ENCODE measurements at regions not wholly inside any gene's neighbourhood (a gene's known extent, or its start where the extent isn't known, plus 50 kb on each side); places are given as distances from the start of the nearest gene placed in this dataset.
"Not testable (repeated sequence)": the region's sequence is repeated elsewhere in the genome, so short reads cannot be mapped to it uniquely, and the experiment has no call there.

DNA sequence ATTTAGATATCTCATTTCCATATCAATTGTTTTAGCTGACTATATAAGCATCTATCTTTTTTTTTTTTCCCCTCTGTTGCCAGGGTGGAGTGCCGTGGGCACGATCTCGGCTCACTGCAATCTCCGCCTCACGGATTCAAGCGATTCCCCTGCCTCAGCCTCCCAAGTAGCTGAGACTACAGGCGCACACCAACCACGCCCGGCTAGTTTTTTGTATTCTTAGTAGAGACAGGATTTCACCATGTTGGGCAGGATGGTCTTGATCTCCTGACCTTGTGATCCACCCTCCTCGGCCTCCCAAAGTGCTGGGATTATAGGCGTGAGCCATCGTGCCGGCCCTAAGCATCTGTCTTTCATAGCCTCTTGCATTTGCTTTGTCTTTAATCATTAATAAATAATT lies 279.5 kb upstream of the SLC16A7 start:
- TF ChIP-seq, protein P1, sequence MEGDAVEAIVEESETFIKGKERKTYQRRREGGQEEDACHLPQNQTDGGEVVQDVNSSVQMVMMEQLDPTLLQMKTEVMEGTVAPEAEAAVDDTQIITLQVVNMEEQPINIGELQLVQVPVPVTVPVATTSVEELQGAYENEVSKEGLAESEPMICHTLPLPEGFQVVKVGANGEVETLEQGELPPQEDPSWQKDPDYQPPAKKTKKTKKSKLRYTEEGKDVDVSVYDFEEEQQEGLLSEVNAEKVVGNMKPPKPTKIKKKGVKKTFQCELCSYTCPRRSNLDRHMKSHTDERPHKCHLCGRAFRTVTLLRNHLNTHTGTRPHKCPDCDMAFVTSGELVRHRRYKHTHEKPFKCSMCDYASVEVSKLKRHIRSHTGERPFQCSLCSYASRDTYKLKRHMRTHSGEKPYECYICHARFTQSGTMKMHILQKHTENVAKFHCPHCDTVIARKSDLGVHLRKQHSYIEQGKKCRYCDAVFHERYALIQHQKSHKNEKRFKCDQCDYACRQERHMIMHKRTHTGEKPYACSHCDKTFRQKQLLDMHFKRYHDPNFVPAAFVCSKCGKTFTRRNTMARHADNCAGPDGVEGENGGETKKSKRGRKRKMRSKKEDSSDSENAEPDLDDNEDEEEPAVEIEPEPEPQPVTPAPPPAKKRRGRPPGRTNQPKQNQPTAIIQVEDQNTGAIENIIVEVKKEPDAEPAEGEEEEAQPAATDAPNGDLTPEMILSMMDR (IDR thresholded peaks at IDR 0.05 in 2 of 3, conservative IDR thresholded peaks at IDR 0.05 in 1 of 3; ENCODE audit: borderline replicate concordance in 1 of 3, insufficient read depth in 1 of 3, low read depth in 2 of 3, low read length in 2 of 3), result not testable (repeated sequence)
- not testable (repeated sequence) for TF ChIP-seq SRF (IDR thresholded peaks at IDR 0.05; ENCODE audit: low read depth); POLR2AphosphoS5 (IDR thresholded peaks at IDR 0.05; ENCODE audit: low read depth, low read length); EZH2 (IDR thresholded peaks at IDR 0.05); POLR2A (IDR thresholded peaks at IDR 0.05; ENCODE audit: borderline replicate concordance, extremely low read depth, insufficient read depth, insufficient read length); JUND (IDR thresholded peaks at IDR 0.05); YY1 (IDR thresholded peaks at IDR 0.05; ENCODE audit: extremely low read depth, insufficient replicate concordance, low read depth, low read length); RAD21 (IDR thresholded peaks at IDR 0.05; ENCODE audit: low read depth)
- TF ChIP-seq, protein P2, sequence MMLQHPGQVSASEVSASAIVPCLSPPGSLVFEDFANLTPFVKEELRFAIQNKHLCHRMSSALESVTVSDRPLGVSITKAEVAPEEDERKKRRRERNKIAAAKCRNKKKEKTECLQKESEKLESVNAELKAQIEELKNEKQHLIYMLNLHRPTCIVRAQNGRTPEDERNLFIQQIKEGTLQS (IDR thresholded peaks at IDR 0.05), result not testable (repeated sequence)
- TF ChIP-seq, protein P3, sequence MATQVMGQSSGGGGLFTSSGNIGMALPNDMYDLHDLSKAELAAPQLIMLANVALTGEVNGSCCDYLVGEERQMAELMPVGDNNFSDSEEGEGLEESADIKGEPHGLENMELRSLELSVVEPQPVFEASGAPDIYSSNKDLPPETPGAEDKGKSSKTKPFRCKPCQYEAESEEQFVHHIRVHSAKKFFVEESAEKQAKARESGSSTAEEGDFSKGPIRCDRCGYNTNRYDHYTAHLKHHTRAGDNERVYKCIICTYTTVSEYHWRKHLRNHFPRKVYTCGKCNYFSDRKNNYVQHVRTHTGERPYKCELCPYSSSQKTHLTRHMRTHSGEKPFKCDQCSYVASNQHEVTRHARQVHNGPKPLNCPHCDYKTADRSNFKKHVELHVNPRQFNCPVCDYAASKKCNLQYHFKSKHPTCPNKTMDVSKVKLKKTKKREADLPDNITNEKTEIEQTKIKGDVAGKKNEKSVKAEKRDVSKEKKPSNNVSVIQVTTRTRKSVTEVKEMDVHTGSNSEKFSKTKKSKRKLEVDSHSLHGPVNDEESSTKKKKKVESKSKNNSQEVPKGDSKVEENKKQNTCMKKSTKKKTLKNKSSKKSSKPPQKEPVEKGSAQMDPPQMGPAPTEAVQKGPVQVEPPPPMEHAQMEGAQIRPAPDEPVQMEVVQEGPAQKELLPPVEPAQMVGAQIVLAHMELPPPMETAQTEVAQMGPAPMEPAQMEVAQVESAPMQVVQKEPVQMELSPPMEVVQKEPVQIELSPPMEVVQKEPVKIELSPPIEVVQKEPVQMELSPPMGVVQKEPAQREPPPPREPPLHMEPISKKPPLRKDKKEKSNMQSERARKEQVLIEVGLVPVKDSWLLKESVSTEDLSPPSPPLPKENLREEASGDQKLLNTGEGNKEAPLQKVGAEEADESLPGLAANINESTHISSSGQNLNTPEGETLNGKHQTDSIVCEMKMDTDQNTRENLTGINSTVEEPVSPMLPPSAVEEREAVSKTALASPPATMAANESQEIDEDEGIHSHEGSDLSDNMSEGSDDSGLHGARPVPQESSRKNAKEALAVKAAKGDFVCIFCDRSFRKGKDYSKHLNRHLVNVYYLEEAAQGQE (IDR thresholded peaks at IDR 0.05; ENCODE audit: low read depth), result not testable (repeated sequence)
- TF ChIP-seq, protein P4, sequence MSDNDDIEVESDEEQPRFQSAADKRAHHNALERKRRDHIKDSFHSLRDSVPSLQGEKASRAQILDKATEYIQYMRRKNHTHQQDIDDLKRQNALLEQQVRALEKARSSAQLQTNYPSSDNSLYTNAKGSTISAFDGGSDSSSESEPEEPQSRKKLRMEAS (IDR thresholded peaks at IDR 0.05), result not testable (repeated sequence)
- TF ChIP-seq, protein P5, sequence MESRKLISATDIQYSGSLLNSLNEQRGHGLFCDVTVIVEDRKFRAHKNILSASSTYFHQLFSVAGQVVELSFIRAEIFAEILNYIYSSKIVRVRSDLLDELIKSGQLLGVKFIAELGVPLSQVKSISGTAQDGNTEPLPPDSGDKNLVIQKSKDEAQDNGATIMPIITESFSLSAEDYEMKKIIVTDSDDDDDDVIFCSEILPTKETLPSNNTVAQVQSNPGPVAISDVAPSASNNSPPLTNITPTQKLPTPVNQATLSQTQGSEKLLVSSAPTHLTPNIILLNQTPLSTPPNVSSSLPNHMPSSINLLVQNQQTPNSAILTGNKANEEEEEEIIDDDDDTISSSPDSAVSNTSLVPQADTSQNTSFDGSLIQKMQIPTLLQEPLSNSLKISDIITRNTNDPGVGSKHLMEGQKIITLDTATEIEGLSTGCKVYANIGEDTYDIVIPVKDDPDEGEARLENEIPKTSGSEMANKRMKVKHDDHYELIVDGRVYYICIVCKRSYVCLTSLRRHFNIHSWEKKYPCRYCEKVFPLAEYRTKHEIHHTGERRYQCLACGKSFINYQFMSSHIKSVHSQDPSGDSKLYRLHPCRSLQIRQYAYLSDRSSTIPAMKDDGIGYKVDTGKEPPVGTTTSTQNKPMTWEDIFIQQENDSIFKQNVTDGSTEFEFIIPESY (IDR thresholded peaks at IDR 0.05; ENCODE audit: extremely low read depth, insufficient replicate concordance, low read length), result not testable (repeated sequence)
